Keratinocyte (primary cell): ENCODE measurements at regions not wholly inside any gene's neighbourhood (a gene's known extent, or its start where the extent isn't known, plus 50 kb on each side); places are given as distances from the start of the nearest gene placed in this dataset.

ENCODE experiments used
- DNase-seq: peaks from one replicate; pipeline ENCODE4 v3.0.0-alpha.2; 2011; ENCODE audit warnings: low read depth, missing footprints, low spot score
- FAIRE-seq: peaks from 2 replicates; lab custom pipeline; 2011; peaks lifted over from hg19 to GRCh38; lab: Jason Lieb, UNC
- H2AFZ ChIP-seq: 2 replicates; pipeline ENCODE4 v1.6.0; 2012; ENCODE audit warnings: low read length, control low read depth, inconsistent platforms; ENCODE audit not compliant: control insufficient read depth
- H3K27ac ChIP-seq: 2 replicates; pipeline ENCODE4 v1.5.1; 2011; ENCODE audit warnings: low read length; ENCODE audit not compliant: control insufficient read depth, insufficient read depth
- H3K27me3 ChIP-seq: 3 replicates; pipeline ENCODE4 v1.6.0; 2011; ENCODE audit warnings: low read length; ENCODE audit not compliant: control insufficient read depth, insufficient read depth; ENCODE audit errors: extremely low read depth
- H3K36me3 ChIP-seq, 2 experiments: 2 replicates in 1 of 2; 3 replicates in 1 of 2; pipeline ENCODE4 v1.5.1; 2011; ENCODE audit warnings: low read length in 2 of 2, mild to moderate bottlenecking in 1 of 2; ENCODE audit not compliant: control insufficient read depth in 2 of 2, insufficient read depth in 2 of 2; ENCODE audit errors: extremely low read depth in 1 of 2
- H3K4me1 ChIP-seq: 3 replicates; pipeline ENCODE4 v1.5.1; 2011; ENCODE audit warnings: low read length; ENCODE audit not compliant: control insufficient read depth, insufficient read depth; ENCODE audit errors: extremely low read depth
- H3K4me2 ChIP-seq: 3 replicates; pipeline ENCODE4 v1.6.0; 2011; ENCODE audit warnings: low read depth, low read length; ENCODE audit not compliant: control insufficient read depth, insufficient read depth; ENCODE audit errors: extremely low read depth
- H3K4me3 ChIP-seq, 3 experiments: fragments of 200-600 bp in 1 of 3; sonication (generic) in 1 of 3; 2 replicates in 2 of 3; 3 replicates in 1 of 3; pipeline ENCODE4 v1.5.1; 2011 to 2016; ENCODE audit warnings: low read length in 3 of 3, mild to moderate bottlenecking in 3 of 3, control low read depth in 2 of 3, inconsistent platforms in 1 of 3, low read depth in 1 of 3, mixed read lengths in 1 of 3, mixed run types in 1 of 3, moderate library complexity in 1 of 3; ENCODE audit not compliant: control insufficient read depth in 2 of 3, insufficient read depth in 2 of 3; ENCODE audit errors: extremely low read depth in 1 of 3
- H3K79me2 ChIP-seq: 2 replicates; pipeline ENCODE4 v1.6.0; 2012; ENCODE audit warnings: low read length; ENCODE audit not compliant: control insufficient read depth, insufficient read depth
- H3K9ac ChIP-seq: 3 replicates; pipeline ENCODE4 v1.6.0; 2011; ENCODE audit warnings: low read length; ENCODE audit not compliant: control insufficient read depth, insufficient read depth; ENCODE audit errors: extremely low read depth
- H3K9me1 ChIP-seq: 3 replicates; pipeline ENCODE4 v1.6.0; 2011; ENCODE audit warnings: low read length; ENCODE audit not compliant: control insufficient read depth, insufficient read depth; ENCODE audit errors: extremely low read depth
- H3K9me3 ChIP-seq: 2 replicates; pipeline ENCODE4 v1.5.1; 2012; ENCODE audit warnings: low read depth, low read length; ENCODE audit not compliant: control insufficient read depth
- H4K20me1 ChIP-seq: 3 replicates; pipeline ENCODE4 v1.6.0; 2011; ENCODE audit warnings: low read length; ENCODE audit not compliant: control insufficient read depth, insufficient read depth; ENCODE audit errors: extremely low read depth
- CTCF ChIP-seq, 3 experiments: IDR thresholded peaks in 1 of 3; conservative IDR thresholded peaks in 1 of 3; optimal IDR thresholded peaks in 1 of 3; 2 replicates in 2 of 3; 3 replicates in 1 of 3; pipeline versions ENCODE3 to v1.5.1; 2011; ENCODE audit warnings: low read length in 3 of 3, mild to moderate bottlenecking in 3 of 3, moderate library complexity in 2 of 3, control low read depth in 1 of 3, inconsistent platforms in 1 of 3; ENCODE audit not compliant: insufficient read depth in 2 of 3; ENCODE audit errors: extremely low read depth in 1 of 3
- EZH2 ChIP-seq: IDR thresholded peaks from one replicate; pipeline ENCODE4 v1.6.1; 2012; ENCODE audit warnings: inconsistent platforms, mild to moderate bottlenecking, low read length, moderate library complexity
- dilution Hi-C: fragments of 300-500 bp; cut with MboI; formaldehyde crosslinking; loops from one replicate; pipeline ENCODE4 v1.7.0; 2020; ENCODE audit warnings: low sequenced_read_pairs; ENCODE audit not compliant: extremely low pct_ligation_motif_present

GRCh38 chr14:71396050-71396677 lies 488.9 kb downstream of the PCNX1 start:
- Histone ChIP-seq H3K27me3 (no peaks in the 10 kb centered on the region), H3K4me1 (peaks cover 6% of the 10 kb centered on the region), H3K9me1 (no peaks in the 10 kb centered on the region), H3K4me3 (no peak overlapping the region), H4K20me1 (no peaks in the 10 kb centered on the region), H2AFZ (no peak overlapping the region), H3K9ac (no peak overlapping the region), H3K79me2 (peaks cover 42% of the 10 kb centered on the region), H3K4me2 (no peak overlapping the region), H3K27ac (no peak overlapping the region), H3K9me3 (no peaks in the 10 kb centered on the region), H3K36me3 (no peaks in the 10 kb centered on the region)
- dilution Hi-C loops, result no loop called here
- FAIRE-seq, result no peak
- no peak for DNase-seq
- no peak for TF ChIP-seq CTCF (optimal IDR thresholded peaks at IDR 0.05 in 1 of 3, IDR thresholded peaks at IDR 0.05 in 1 of 3, conservative IDR thresholded peaks at IDR 0.05 in 1 of 3; ENCODE audit: extremely low read depth in 1 of 3, insufficient read depth in 2 of 3, low read length in 3 of 3)
- no peak for TF ChIP-seq EZH2

GRCh38 chr14:71397371-71397770 lies 490.1 kb downstream of the PCNX1 start:
- Histone ChIP-seq H3K4me1 (peaks cover 12% of the 10 kb centered on the region), H3K36me3 (no peaks in the 10 kb centered on the region), H4K20me1 (no peaks in the 10 kb centered on the region), H3K27ac (no peak overlapping the region), H3K27me3 (no peaks in the 10 kb centered on the region), H3K9ac (no peak overlapping the region), H3K4me3 (no peak overlapping the region), H3K9me1 (no peaks in the 10 kb centered on the region), H3K9me3 (no peaks in the 10 kb centered on the region), H2AFZ (no peak overlapping the region), H3K79me2 (peaks cover 40% of the 10 kb centered on the region), H3K4me2 (no peak overlapping the region)
- TF ChIP-seq EZH2 (no peak), CTCF (optimal IDR thresholded peaks at IDR 0.05 in 1 of 3, IDR thresholded peaks at IDR 0.05 in 1 of 3, conservative IDR thresholded peaks at IDR 0.05 in 1 of 3; ENCODE audit: extremely low read depth in 1 of 3, insufficient read depth in 2 of 3, low read length in 3 of 3) (no peak)
- FAIRE-seq (no peak), DNase-seq (no peak)
- dilution Hi-C loops, result no loop called here
